ENCODE measurements at regions not wholly inside any gene's neighbourhood (a gene's known extent, or its start where the extent isn't known, plus 50 kb on each side); places are given as distances from the start of the nearest gene placed in this dataset.

- DNase-seq (ENCODE audit: low read depth): no peak
Observed at GRCh38 chr4:62344474-62344873, 1144.3 kb downstream of the ADGRL3 start.

- DNase-seq (ENCODE audit: low read depth): no peak
Observed at GRCh38 chr4:62342346-62342745, 1142.2 kb downstream of the ADGRL3 start.

- DNase-seq (ENCODE audit: low read depth): no peak
Observed at GRCh38 chr4:62328526-62328925, 1128.4 kb downstream of the ADGRL3 start.

- no peak for DNase-seq (ENCODE audit: low read depth)
Observed at GRCh38 chr4:62327612-62328297, 1127.6 kb downstream of the ADGRL3 start.

- no peak for DNase-seq (ENCODE audit: low read depth)
Observed at GRCh38 chr4:62324215-62324614, 1124.1 kb downstream of the ADGRL3 start.

GRCh38 chr4:62320612-62321011 lies 1120.5 kb downstream of the ADGRL3 start:
- DNase-seq (ENCODE audit: low read depth): no peak

GRCh38 chr4:62302710-62303109 lies 1102.6 kb downstream of the ADGRL3 start:
- no peak for DNase-seq (ENCODE audit: low read depth)

- DNase-seq (ENCODE audit: low read depth): no peak
Observed at GRCh38 chr4:62301500-62301899, 1101.4 kb downstream of the ADGRL3 start.

- DNase-seq (ENCODE audit: low read depth): no peak
Observed at GRCh38 chr4:62293551-62293950, 1093.4 kb downstream of the ADGRL3 start.

GRCh38 chr4:62292911-62293310 lies 1092.8 kb downstream of the ADGRL3 start:
- DNase-seq (ENCODE audit: low read depth): no peak

- no peak for DNase-seq (ENCODE audit: low read depth)
Observed at GRCh38 chr4:62288808-62289541, 1088.8 kb downstream of the ADGRL3 start.

GRCh38 chr4:62285026-62285425 lies 1084.9 kb downstream of the ADGRL3 start:
- no peak for DNase-seq (ENCODE audit: low read depth)

- no peak for DNase-seq (ENCODE audit: low read depth)
Observed at GRCh38 chr4:62279689-62280088, 1079.6 kb downstream of the ADGRL3 start.

- no peak for DNase-seq (ENCODE audit: low read depth)
Observed at GRCh38 chr4:62275470-62275869, 1075.3 kb downstream of the ADGRL3 start.

GRCh38 chr4:62274782-62275181 lies 1074.7 kb downstream of the ADGRL3 start:
- no peak for DNase-seq (ENCODE audit: low read depth)

- no peak for DNase-seq (ENCODE audit: low read depth)
Observed at GRCh38 chr4:62271107-62271506, 1071.0 kb downstream of the ADGRL3 start.

GRCh38 chr4:62269918-62270317 lies 1069.8 kb downstream of the ADGRL3 start:
- no peak for DNase-seq (ENCODE audit: low read depth)

- no peak for DNase-seq (ENCODE audit: low read depth)
Observed at GRCh38 chr4:62263454-62263853, 1063.3 kb downstream of the ADGRL3 start.

GRCh38 chr4:62262676-62263075 lies 1062.5 kb downstream of the ADGRL3 start:
- no peak for DNase-seq (ENCODE audit: low read depth)

- DNase-seq (ENCODE audit: low read depth): no peak
Observed at GRCh38 chr4:62260254-62260653, 1060.1 kb downstream of the ADGRL3 start.

GRCh38 chr4:62256479-62256878 lies 1056.4 kb downstream of the ADGRL3 start:
- DNase-seq (ENCODE audit: low read depth): no peak

GRCh38 chr4:62252728-62253127 lies 1052.6 kb downstream of the ADGRL3 start:
- no peak for DNase-seq (ENCODE audit: low read depth)

GRCh38 chr4:62250100-62250499 lies 1050.0 kb downstream of the ADGRL3 start:
- DNase-seq (ENCODE audit: low read depth): no peak

GRCh38 chr4:62243895-62244294 lies 1043.8 kb downstream of the ADGRL3 start:
- no peak for DNase-seq (ENCODE audit: low read depth)

Data from non-pigmented ciliary epithelial cell (primary cell).